ENCODE measurements at regions not wholly inside any gene's neighbourhood (a gene's known extent, or its start where the extent isn't known, plus 50 kb on each side); places are given as distances from the start of the nearest gene placed in this dataset.

GRCh38 chr3:111472556-111472955 lies 69.4 kb upstream of the CD96 start:
- DNase-seq (ENCODE audit: low read depth in 2 of 2) = no peak

- no peak for DNase-seq (ENCODE audit: low read depth in 2 of 2)
Measured at GRCh38 chr3:111473550-111473949, 68.4 kb upstream of the CD96 start.

- no peak for DNase-seq (ENCODE audit: low read depth in 2 of 2)
Measured at GRCh38 chr3:111476701-111477100, 65.3 kb upstream of the CD96 start.

GRCh38 chr3:111480091-111480490 lies 61.9 kb upstream of the CD96 start:
- DNase-seq (ENCODE audit: low read depth in 2 of 2) = no peak

DNA sequence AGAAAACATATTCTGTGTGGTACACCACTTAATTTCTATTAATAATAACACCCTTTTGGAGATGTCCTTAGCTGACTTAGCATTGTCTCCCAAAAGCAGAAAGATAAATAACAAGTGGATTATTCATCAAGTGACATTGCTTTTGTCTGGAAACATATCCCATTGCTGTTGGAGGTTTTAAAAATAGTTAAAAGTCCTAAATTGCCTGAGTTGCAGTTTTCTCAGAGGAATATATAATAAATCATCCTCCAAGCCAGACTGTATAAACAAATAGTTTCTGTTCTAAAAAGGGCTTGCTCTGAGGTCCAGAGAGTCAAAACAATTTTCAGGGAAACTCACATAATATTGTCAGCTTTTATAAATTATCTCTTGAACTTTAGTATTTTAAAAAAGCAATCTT lies 60.4 kb upstream of the CD96 start:
- DNase-seq (ENCODE audit: low read depth in 2 of 2) = no peak

DNA sequence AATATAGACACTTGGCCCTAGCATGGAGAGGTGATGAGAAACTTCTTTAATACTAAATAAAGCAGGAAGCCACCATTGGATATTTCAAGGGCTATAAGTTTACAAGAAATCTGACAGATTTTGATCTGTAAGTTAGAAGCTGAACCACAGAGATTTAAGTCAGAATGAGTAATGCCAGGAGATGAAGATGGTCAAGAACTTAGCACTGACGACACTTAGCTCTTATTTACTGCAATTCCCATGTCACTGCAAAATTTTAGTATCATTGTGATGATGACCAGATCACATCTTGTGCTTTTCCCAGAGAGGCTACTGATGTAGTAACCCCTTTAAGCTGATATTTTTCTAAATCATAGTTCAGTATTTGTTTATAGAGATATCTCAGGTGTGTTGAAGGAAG lies 59.4 kb upstream of the CD96 start:
- no peak for DNase-seq (ENCODE audit: low read depth in 2 of 2)

DNA sequence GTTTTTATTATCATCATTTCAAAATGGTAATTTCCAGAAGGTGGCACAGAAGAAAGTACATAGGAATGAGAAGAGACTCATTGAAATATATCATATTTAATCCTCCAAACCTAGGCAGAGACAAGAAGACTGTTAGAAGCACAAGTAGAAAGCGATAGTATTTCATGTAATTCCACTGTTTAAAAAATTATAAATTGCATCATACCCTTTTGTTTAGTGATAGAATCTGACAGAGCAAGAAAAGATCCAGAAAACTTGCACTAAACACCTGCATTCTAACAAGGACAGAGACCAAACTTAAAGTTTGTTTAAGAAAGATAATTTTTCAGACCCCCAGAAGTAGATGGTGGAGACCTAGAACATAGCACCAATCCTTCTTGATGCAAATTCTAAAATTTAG lies 56.9 kb upstream of the CD96 start:
- no peak for DNase-seq (ENCODE audit: low read depth in 2 of 2)

All from fibroblast of skin of left biceps (primary cell).